CD4-positive, alpha-beta T cell treated with Interferon alpha-2 for 1 hour (primary cell): ENCODE measurements at regions not wholly inside any gene's neighbourhood (a gene's known extent, or its start where the extent isn't known, plus 50 kb on each side); places are given as distances from the start of the nearest gene placed in this dataset.

Source experiments
- DNase-seq, 2 donors: peaks; one replicate each; pipeline ENCODE4 v3.0.0-alpha.2; 2020 to 2022

DNA sequence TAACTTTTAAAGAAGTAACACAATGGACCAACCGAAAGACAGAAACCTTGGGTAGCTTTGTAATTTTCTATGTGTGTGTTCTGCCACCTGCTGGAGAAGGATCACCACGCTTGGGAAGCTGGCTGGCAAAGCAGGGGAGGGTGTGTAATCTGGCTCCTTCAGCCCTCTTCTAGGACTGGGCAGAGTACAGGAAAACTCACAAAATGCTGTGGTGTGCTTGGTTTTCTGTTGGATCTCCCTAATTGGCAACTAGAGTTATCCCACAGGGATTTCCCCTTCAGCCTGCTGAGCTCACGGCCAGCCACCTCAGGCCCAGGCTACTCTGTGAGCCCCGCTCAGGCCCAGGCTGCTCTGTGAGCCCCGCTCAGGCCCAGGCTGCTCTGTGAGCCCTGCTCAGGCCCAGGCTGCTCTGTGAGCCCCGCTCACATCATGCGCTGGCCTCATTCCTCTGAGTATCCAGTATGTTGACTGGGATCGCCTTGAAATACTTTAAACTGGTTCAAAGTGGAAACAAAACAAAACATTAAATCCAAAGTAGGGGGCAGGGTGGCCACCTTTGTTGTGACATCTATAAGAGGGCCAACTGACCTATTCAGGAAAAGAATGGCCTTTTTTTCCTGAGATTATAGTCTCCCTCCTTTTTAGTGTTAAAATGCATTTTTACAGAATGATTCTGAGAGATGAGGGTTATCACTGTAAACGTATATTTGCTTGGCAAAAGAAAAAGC, 52.0 kb upstream of the RNU6-8 start:
- DNase-seq, result peak; percentile 37 to 67

- DNase-seq, result no peak
These were observed 52.7 kb upstream of the RNU6-8 start for GRCh38 chr14:32255789-32256188.

- no peak for DNase-seq
These were observed 53.5 kb upstream of the RNU6-8 start for GRCh38 chr14:32256576-32256975.

DNA sequence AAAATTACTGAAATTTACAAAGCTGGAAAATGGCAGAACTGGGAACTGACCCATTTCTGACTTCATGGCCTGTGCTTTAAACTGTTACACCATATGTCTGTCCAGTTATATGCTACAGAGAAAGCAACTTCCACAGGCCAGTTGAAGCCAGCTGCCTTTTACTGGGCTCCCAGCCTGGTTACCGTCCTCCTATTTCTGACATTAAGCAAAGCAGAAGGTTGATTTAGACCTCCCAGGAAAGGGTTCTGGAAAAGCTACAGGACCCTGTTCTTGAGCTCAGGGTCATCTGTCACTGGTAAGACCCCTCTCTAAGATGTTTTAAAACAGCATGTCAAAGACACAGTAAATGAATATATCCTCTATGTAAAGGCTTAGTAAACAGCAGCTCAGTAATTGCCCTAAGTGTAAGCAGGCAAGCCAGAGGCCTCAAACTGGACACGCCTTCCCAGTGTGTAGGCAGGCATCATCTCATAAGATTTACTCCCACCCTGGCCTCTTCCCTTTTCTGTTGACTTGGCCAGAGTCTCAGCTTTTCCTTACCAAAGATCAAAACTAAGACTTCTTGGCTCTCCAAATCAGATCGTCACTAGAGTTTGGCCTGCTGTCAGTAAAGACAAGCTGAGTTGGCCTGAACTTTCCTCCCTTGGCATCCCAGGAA, 55.4 kb upstream of the RNU6-8 start:
- no peak for DNase-seq

DNA sequence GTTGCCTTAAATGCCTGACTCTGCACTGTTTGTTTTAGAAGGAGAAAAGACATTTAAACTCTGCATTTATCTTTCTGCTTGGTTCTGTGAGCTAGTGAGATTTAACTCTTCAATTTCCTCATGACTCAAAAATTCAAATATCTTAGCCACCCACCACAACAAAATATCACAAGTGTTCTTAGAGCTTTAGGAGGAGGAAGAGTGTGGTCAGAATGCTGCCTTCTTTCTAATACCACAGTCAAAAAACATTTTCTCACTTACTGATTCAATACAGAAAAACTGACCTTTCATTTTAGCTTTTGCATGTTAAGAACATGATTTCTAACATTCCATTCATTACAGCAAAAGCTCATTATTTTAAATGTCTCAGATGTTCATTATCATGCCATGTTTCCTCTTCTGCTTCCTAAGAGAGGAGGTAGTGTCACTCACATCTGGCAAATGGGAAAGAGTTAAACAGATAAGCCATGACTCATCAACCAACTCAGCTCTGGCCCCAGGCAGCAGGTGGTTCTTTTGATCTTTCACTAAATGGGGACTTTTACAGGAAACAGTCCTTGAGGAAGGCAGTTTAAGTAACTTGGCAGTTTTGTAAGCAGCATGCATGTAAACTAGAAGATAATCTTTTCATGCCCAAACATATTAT, 56.4 kb upstream of the RNU6-8 start:
- no peak for DNase-seq

DNA sequence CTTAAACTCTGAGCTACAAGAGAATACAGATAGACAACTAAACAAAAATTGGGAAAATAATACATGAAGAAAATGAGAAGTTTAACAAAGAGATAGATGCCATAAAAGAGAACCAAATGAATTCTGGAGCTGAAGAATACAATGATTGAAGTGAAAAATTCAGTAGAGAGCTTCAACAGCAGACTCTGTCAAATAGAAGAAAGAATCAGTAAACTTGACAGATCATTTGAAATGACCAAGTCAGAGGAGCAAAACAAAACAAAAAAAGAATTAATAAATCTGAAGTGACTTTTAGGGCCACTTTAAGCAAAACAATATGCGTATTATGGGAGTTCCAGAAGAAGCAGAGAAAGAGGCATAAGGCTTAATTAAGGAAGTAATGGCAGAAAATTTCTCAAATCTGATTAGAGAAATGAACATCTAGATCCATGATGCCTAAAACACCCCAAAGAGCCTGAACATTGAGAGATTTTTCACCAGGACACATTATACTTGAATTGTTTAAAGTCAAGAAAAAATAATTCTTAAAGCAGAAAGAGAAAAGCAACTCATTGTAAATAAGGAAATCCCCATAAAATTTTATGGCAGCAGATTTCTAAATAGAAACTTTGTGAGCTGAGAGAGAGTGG, 61.0 kb upstream of the RNU6-8 start:
- DNase-seq, result no peak

DNA sequence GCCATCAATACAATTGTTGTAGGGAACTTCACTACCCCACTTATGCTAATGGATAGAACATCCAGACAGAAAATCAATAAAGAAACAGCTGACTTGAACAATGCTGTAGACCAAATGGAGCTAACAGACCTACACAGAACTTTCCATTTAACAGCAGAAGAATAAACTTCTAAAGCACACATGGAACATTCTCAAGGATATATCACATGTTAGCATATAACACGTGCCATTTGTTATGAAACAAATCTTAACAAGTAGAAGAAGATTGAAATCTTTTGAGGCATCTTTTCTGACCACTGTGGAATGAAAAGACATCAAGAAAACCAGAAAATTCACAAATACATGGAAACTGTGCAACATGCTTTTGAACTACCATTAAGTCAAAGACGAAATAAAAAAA, 62.5 kb upstream of the RNU6-8 start:
- no peak for DNase-seq

GRCh38 chr14:32277998-32278397, 51.1 kb upstream of the AKAP6 start:
- DNase-seq, result no peak
